Chondrocyte (in vitro differentiated cells): ENCODE measurements at regions not wholly inside any gene's neighbourhood (a gene's known extent, or its start where the extent isn't known, plus 50 kb on each side); places are given as distances from the start of the nearest gene placed in this dataset.

Source experiments
- DNase-seq: peaks from one replicate; pipeline ENCODE4 v3.0.0; 2021; ENCODE audit warnings: mixed read lengths, low spot score
- H3K27ac Mint-ChIP-seq: one replicate; pipeline ENCODE4 v1.8.0; 2021; ENCODE audit warnings: mild to moderate bottlenecking, moderate library complexity, mixed read lengths; ENCODE audit not compliant: unreplicated experiment
- H3K27me3 Mint-ChIP-seq: 2 replicates; pipeline ENCODE4 v1.8.0; 2021; ENCODE audit warnings: low read depth, mixed read lengths
- H3K36me3 Mint-ChIP-seq: 2 replicates; pipeline ENCODE4 v1.8.0; 2021; ENCODE audit warnings: low read depth, mixed read lengths
- H3K4me1 Mint-ChIP-seq: 2 replicates; pipeline ENCODE4 v1.8.0; 2021; ENCODE audit warnings: low read depth, mild to moderate bottlenecking, mixed read lengths
- H3K4me3 Mint-ChIP-seq: one replicate; pipeline ENCODE4 v1.8.0; 2021; ENCODE audit warnings: mild to moderate bottlenecking, moderate library complexity, mixed read lengths; ENCODE audit not compliant: unreplicated experiment
- H3K9me3 Mint-ChIP-seq: 2 replicates; pipeline ENCODE4 v1.8.0; 2021; ENCODE audit warnings: low read depth, mixed read lengths
- TF ChIP-seq, protein P1 (sequence below): fragments of 200-600 bp; sonication (generic); IDR thresholded peaks from 2 replicates; pipeline ENCODE4 v1.5.0; 2021; ENCODE audit warnings: antibody characterized with exemption, mild to moderate bottlenecking, moderate library complexity

DNA sequence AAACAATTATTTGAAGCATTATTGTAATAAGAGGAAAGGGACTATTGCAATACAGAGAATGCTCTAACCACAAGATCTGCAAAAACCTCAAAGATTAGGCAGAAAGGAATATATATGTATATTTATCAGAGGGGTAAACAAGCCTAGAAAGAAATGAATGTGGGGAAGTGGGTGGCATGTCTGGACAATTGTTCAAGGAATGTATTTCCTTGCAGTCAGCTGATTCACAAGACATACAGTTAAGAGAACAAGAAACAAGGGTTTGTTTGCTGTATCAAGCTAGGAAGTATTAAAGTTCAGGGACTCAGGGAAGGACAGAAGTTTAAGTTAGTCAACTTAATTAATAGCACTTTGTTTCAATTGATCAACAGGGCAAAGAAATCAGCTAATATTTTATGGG is 514.7 kb downstream of the CENPC start:
- TF ChIP-seq, protein P1, sequence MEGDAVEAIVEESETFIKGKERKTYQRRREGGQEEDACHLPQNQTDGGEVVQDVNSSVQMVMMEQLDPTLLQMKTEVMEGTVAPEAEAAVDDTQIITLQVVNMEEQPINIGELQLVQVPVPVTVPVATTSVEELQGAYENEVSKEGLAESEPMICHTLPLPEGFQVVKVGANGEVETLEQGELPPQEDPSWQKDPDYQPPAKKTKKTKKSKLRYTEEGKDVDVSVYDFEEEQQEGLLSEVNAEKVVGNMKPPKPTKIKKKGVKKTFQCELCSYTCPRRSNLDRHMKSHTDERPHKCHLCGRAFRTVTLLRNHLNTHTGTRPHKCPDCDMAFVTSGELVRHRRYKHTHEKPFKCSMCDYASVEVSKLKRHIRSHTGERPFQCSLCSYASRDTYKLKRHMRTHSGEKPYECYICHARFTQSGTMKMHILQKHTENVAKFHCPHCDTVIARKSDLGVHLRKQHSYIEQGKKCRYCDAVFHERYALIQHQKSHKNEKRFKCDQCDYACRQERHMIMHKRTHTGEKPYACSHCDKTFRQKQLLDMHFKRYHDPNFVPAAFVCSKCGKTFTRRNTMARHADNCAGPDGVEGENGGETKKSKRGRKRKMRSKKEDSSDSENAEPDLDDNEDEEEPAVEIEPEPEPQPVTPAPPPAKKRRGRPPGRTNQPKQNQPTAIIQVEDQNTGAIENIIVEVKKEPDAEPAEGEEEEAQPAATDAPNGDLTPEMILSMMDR: no peak
- Mint-ChIP-seq H3K9me3 (peaks cover 4% of the 10 kb centered on the region), H3K4me3 (no peak overlapping the region), H3K27me3 (no peaks in the 10 kb centered on the region), H3K27ac (no peak overlapping the region), H3K36me3 (no peaks in the 10 kb centered on the region), H3K4me1 (peaks cover 6% of the 10 kb centered on the region)
- DNase-seq: no peak

DNA sequence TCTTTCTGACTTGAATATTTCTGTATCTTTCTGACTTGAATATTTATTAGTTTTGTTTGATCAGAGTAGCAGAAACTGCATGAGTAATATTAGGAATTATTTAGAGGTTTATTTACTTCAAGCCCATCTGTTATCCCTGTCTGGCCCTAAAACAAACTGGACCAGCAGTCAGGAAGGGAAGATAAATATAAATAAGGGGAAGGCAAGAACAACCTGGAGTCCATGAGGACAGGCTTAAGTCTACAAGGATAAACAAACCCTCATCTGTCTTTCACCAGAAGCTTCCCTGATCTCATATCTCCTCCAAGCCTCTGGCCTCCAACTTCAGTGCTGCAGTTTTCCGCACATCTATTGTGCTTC is 524.9 kb downstream of the CENPC start:
- Mint-ChIP-seq H3K27me3 (no peaks in the 10 kb centered on the region), H3K27ac (peak overlapping the region; percentile 65), H3K4me1 (peaks cover 29% of the 10 kb centered on the region), H3K9me3 (peaks cover 19% of the 10 kb centered on the region), H3K4me3 (no peak overlapping the region), H3K36me3 (peaks cover 3% of the 10 kb centered on the region)
- no peak for DNase-seq
- TF ChIP-seq, protein P1: no peak

GRCh38 chr4:67019686-67020437 is 525.4 kb downstream of the CENPC start:
- Mint-ChIP-seq H3K27me3 (no peaks in the 10 kb centered on the region), H3K4me3 (no peak overlapping the region), H3K4me1 (peaks cover 30% of the 10 kb centered on the region), H3K27ac (peak overlapping the region; percentile 65), H3K9me3 (peaks cover 22% of the 10 kb centered on the region), H3K36me3 (peaks cover 3% of the 10 kb centered on the region)
- no peak for DNase-seq
- TF ChIP-seq, protein P1: no peak

- TF ChIP-seq, protein P1: no peak
- Mint-ChIP-seq H3K4me3 (no peak overlapping the region), H3K9me3 (peaks cover 29% of the 10 kb centered on the region), H3K36me3 (peaks cover 7% of the 10 kb centered on the region), H3K4me1 (peaks cover 15% of the 10 kb centered on the region), H3K27me3 (no peaks in the 10 kb centered on the region), H3K27ac (no peak overlapping the region)
- no peak for DNase-seq
Observed at GRCh38 chr4:67014592-67014991, 530.7 kb downstream of the CENPC start.

DNA sequence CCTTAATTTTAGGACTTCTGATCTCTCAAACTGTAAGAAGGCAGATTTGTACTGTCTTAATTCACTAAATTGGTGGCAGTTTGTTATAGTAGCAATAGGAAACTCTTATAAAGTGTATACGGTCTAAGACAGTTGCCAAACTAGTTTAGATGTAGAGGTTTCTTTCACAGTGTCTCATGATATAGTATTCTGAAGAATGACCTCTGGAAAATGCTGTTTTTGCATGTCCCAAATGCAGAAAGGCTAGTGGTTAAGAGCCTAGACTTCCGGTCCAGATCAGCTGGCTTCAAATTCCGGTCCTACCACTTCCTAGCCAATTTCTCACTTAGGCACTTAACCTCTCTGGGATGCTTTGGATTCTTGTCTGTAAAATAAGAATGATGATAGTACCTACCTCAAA is 538.5 kb downstream of the CENPC start:
- H3K4me3 Mint-ChIP-seq: no peak overlapping the region
- no peaks in the 10 kb centered on the region for H3K4me1 Mint-ChIP-seq
- H3K36me3 Mint-ChIP-seq: peaks cover 6% of the 10 kb centered on the region
- no peak overlapping the region for H3K27ac Mint-ChIP-seq
- TF ChIP-seq, protein P1: no peak
- H3K9me3 Mint-ChIP-seq: peaks cover 6% of the 10 kb centered on the region
- no peak for DNase-seq
- H3K27me3 Mint-ChIP-seq: no peaks in the 10 kb centered on the region
